HuH-7 (cell line): ENCODE measurements at regions not wholly inside any gene's neighbourhood (a gene's known extent, or its start where the extent isn't known, plus 50 kb on each side); places are given as distances from the start of the nearest gene placed in this dataset.
"Not testable (repeated sequence)": the region's sequence is repeated elsewhere in the genome, so short reads cannot be mapped to it uniquely, and the experiment has no call there.

Experiments
- DNase-seq: peaks from one replicate; pipeline ENCODE4 v3.0.0; 2011; ENCODE audit warnings: low spot score

DNA sequence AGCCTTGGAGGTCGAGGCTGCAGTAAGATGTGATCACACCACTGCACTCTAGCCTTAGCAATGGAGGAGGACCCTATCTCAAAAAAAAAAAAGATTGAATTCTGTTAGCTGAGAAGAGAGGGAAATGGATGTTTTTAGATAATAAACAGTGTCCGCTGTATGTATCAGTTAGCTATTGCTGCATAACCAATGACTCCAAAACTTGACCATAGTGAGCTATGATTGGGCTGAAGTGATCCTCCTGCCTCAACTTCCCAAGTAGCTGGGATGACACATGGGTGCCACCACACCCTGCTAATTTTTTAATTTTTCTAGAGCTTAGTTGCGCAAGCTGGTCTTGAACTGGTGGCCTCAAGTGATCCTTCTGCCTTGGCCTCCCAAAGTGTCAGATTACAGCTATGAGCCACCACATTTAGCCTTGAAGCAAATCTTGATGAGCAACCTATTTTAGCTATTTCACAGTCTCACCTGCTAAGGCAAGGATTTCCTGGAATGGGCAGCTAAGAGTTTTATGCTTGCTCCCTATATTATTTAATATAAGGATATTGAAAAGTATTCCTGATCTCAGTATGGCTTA lies 68.3 kb upstream of the ATF7IP2 start:
- no peak for DNase-seq

GRCh38 chr16:10318798-10319500 lies 66.9 kb upstream of the ATF7IP2 start:
- no peak for DNase-seq

GRCh38 chr16:10321407-10322387 lies 64.2 kb upstream of the ATF7IP2 start:
- no peak for DNase-seq

DNA sequence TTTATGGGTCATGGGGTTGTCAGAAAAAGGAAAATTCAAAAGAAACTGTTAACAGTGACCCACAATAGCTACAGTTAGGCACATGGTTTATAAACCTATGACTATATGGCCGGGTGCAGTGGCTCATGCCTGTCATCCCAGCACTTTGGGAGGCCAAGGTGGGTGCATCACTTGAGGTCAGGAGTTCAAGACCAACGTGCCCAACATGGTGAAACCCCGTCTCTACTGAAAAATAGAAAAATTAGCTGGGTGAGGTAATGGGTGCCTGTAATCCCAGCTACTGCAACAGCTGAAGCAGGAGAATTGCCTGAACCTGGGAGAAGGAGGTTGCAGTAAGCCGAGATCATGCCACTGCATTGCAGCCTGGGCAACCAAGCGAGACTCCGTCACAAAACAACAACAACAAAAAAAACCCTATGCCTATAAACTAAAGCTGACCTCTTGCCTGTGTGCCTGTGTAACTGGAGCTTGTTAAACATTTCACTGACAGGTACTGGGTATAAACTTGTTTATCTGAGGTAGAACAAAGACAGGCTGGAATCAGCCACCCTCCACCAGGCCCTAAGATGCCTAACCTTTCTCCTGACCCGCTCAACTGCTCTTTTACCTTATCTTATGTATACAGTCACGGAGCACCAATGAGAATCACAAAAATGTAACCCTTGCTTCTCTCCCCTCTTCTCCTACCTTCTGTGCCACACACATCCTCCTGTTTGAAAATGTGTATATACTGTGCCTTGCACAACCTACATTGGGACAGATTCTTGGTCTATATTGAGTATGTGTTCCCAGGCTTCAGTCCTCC lies 62.9 kb upstream of the ATF7IP2 start:
- peak; percentile 17 for DNase-seq

GRCh38 chr16:10323528-10323869 lies 62.4 kb upstream of the ATF7IP2 start:
- no peak for DNase-seq

DNA sequence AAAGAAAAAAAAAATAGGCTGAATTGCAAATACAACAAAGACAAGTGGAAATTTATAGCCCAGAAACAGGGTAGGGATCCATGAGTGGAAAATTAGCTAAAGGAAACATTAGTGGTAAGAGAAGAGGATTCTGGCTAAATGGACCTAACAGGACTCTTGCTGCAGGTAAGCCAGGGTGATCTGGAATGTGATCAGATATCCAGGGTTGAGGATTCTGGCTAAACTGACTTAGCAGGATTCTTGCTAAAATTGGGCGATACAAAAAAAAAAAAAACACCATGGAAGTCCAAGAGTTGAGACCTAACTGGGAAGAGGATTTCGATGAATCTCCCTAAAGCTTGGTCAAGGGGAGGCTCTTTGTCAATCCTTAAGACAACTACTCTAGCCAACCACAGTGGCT lies 61.7 kb upstream of the ATF7IP2 start:
- DNase-seq: no peak

GRCh38 chr16:10325783-10326543 lies 59.9 kb upstream of the ATF7IP2 start:
- DNase-seq: no peak

DNA sequence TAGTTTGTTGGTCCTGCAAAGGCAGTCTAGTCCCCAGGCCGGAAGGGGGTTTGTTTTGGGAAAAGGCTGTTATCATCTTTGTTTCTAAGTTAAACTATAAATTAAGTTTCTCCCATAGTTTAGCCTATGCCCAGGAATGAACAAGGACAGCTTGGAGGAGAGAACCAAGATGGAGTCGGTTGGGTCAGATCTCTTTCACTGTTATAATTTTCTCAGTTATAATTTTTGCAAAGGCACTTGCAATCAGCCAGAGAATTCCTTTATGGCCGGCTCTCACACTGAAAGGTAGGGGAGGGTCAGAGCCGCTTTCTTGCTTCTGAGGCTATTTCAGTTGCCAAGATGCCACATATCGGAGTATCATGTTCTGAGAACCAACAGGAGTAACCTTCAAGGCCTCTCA lies 59.2 kb upstream of the ATF7IP2 start:
- no peak for DNase-seq

GRCh38 chr16:10328291-10328690 lies 57.6 kb upstream of the ATF7IP2 start:
- DNase-seq: not testable (repeated sequence)

DNA sequence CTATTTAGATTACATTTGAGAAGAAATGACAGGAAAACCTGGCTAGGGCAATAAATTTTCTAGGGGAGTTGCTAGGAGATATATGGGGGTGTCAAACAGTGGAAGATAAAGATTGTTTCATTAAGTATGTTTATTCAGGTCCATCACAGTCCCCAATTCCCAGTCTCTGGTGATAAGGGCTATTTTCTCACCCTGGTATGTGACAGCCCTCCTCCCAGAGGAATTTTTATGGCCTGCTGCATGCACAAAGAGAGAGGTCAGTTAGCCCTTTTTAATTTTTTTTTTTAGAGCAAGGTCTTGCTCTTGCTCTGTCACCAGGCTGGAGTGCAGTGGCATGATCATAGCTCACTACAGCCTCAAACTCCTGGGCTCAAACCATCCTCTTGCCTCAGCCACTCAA lies 53.6 kb upstream of the ATF7IP2 start:
- DNase-seq: peak; percentile 28

DNA sequence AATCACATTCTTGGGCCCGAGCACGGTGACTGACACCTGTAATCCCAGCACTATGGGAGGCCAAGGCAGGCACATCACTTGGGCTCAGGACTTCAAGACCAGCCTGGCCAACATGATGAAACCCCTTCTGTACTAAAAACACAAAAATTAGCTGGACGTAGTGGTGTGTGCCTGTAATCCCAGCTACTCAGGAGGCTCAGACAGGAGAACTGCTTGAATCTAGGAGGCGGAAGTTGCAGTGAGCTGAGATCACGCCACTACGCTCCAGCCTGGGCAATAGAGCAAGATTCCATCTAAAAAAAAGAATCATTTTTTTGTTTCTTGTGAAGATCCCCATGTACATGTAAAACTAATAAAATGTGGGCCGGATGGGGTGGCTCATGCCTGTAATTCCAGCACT lies 53.1 kb upstream of the ATF7IP2 start:
- no peak for DNase-seq

- no peak for DNase-seq
These were observed 52.4 kb upstream of the ATF7IP2 start for GRCh38 chr16:10333321-10334032.

- no peak for DNase-seq
These were observed 50.2 kb upstream of the ATF7IP2 start for GRCh38 chr16:10335681-10336080.
